ENCODE measurements at regions not wholly inside any gene's neighbourhood (a gene's known extent, or its start where the extent isn't known, plus 50 kb on each side); places are given as distances from the start of the nearest gene placed in this dataset.

DNA sequence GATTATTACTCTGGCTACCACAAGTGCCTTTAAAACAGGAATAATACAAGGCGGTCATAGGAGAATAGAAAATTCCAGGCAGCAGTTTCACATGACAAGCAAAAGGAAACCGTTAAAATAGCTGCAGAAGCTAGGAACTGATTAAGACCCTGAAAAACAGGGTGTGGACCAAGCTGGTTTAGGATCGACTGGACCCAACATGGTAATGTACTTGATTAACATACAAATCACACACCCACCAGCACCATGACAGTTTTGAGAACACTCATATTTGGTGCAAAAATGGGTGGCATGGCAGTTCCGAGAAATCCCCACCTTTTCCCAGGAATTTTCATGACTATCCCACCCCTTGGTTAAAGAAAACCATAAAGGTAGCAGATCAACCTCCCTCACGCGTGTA, 51.9 kb upstream of the TMEM163 start:
- Mint-ChIP-seq H3K4me3 (no peak overlapping the region), H3K27ac (no peak overlapping the region), H3K27me3 (peaks cover 5 to 7% of the 10 kb centered on the region in 2 donors), H3K9me3 (no peaks in the 10 kb centered on the region), H3K36me3 (no peaks in the 10 kb centered on the region), H3K4me1 (peaks cover 4 to 10% of the 10 kb centered on the region in 2 donors)
- no peak for DNase-seq
- no peak for ATAC-seq (replicated peaks)

DNA sequence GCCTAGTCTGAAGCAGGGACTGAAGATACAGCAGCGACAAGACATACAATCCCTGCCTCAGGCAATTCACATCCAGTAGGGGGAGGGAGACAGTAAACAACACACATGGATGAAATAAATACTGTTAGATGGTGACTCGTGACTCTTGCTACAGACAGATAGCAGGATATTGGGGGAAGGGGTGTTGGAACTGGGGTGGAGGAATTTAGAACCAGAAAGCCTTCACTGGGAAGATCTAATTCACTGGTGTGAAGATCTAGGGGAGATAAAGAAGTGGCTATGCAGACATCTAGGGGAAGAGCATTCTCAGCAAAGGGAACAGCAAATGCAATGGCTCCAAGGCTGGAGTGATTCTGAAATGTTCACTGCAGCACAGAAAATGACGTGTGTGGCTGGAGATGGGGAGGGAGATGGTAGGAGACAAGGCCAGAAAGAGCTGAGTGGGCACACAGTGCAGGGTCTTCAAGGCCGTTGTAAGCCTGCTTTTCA, 52.6 kb upstream of the TMEM163 start:
- H3K4me1 Mint-ChIP-seq: peaks cover 4 to 10% of the 10 kb centered on the region in 2 donors
- ATAC-seq (replicated peaks): no peak
- no peak for DNase-seq
- H3K27ac Mint-ChIP-seq: no peak overlapping the region
- H3K27me3 Mint-ChIP-seq: peaks cover 2 to 5% of the 10 kb centered on the region in 2 donors
- no peaks in the 10 kb centered on the region for H3K9me3 Mint-ChIP-seq
- H3K36me3 Mint-ChIP-seq: no peaks in the 10 kb centered on the region
- H3K4me3 Mint-ChIP-seq: no peak overlapping the region

DNA sequence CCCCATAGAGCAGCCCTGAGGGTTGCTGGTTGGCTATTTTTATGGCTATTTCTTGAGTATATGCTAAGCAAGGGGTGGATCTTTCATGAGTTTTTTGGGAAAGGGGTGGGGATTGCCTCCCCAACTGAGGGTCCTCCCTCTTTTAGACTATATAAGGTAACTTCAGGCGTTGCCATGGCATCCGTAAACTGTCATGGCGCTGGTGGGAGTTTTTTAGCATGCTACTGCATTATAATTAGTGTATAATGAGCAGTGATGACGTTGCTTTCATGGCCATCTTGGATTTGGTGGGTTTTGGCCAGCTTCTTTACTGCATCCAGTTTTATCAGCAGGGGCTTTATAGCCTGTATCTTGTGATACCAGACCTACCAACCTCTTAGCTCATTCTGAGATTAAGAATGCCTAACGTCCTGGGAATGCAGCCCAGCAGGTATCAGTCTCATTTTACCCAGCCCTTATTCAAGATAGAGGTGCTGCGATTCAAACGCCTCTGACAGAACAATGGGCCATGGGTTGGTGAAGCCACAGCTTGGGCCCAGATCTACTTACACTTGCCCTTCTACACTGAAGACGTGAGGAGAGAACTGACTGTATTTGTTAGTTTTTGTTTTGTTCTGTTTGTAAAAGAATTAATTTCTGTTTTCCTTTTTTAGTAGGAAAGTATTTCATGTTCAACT, 53.8 kb upstream of the TMEM163 start:
- peaks cover 4 to 10% of the 10 kb centered on the region in 2 donors for H3K4me1 Mint-ChIP-seq
- peaks cover 0 to 5% of the 10 kb centered on the region in 2 donors for H3K27me3 Mint-ChIP-seq
- no peak for DNase-seq
- H3K36me3 Mint-ChIP-seq: no peaks in the 10 kb centered on the region
- H3K4me3 Mint-ChIP-seq: no peak overlapping the region
- no peaks in the 10 kb centered on the region for H3K9me3 Mint-ChIP-seq
- H3K27ac Mint-ChIP-seq: no peak overlapping the region
- no peak for ATAC-seq (replicated peaks)

DNA sequence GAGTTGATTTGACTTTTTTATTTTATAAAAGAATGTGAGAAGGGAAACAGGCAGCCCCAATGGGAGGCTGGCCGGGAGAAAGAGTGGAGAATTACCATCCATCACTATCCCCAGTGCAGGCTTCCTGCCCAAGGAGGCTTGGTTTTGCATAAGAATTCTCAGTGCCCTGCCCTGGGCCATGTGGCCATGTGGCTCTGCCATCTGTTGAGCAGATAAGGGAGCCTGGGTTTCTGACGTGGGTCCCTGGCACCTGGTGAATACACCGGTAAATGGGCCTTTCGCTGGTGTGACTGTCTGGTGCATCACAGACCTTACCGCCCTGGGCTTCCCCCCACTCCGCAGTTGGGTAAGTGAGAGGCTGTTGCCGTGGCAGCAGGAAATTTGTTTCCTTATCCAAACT, 54.5 kb upstream of the TMEM163 start:
- H3K4me3 Mint-ChIP-seq: no peak overlapping the region
- H3K4me1 Mint-ChIP-seq: peaks cover 8 to 16% of the 10 kb centered on the region in 2 donors
- DNase-seq: no peak
- peaks cover 0 to 5% of the 10 kb centered on the region in 2 donors for H3K27me3 Mint-ChIP-seq
- H3K9me3 Mint-ChIP-seq: no peaks in the 10 kb centered on the region
- ATAC-seq (replicated peaks): peak; percentile 41 to 63
- H3K27ac Mint-ChIP-seq: no peak overlapping the region
- no peaks in the 10 kb centered on the region for H3K36me3 Mint-ChIP-seq

GRCh38 chr2:134773759-134774742, 55.3 kb upstream of the TMEM163 start:
- Mint-ChIP-seq H3K9me3 (no peaks in the 10 kb centered on the region), H3K27ac (no peak overlapping the region), H3K4me3 (no peak overlapping the region), H3K27me3 (peaks cover 0 to 5% of the 10 kb centered on the region in 2 donors), H3K4me1 (peaks cover 8 to 16% of the 10 kb centered on the region in 2 donors), H3K36me3 (no peaks in the 10 kb centered on the region)
- ATAC-seq (replicated peaks): no peak
- DNase-seq: no peak

DNA sequence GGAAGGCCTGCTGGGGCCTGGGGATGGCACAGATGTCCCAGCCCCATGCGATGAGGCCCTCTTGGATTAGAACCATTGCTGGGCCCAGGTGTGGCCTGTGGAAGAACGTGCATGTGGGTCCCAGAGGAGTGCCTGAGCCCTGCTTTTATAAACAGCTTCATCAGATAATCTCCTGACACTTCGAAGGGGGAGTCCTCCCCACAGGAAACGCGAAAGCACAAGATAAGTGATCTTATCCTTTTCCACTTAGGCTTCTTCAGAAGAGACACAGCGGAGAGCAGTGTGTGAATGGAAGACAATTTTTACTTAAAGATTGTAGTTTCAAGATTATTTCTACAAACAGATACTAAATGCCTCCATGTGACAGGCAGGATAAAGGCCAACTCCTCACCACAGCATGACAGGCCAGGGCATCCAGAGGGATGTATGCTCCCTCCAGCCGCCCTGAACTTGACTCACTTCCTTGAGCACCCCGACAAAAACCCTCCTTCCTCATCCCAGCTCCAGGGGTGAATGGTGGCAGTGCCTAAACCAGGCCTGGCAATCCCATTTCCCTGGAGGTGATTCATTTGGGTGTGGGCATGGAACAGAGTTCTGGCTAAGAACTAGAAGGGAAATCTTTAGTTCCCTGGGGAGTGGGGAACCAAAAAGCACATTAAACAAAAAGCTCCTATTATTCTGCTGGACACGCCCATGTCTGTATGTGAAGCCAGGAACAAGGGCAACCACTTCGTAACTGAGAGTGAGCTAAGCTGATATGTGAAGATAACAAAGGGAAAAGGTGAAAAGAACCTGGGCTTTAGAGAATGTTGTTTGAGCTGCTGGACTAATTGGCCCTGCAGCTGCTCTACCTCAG, 56.2 kb upstream of the TMEM163 start:
- Mint-ChIP-seq H3K36me3 (no peaks in the 10 kb centered on the region), H3K4me3 (no peak overlapping the region), H3K27me3 (peaks cover 0 to 5% of the 10 kb centered on the region in 2 donors), H3K9me3 (no peaks in the 10 kb centered on the region), H3K4me1 (peaks cover 8 to 16% of the 10 kb centered on the region in 2 donors), H3K27ac (no peak overlapping the region)
- no peak for ATAC-seq (replicated peaks)
- DNase-seq: no peak

GRCh38 chr2:134776836-134777235, 58.0 kb upstream of the TMEM163 start:
- ATAC-seq (replicated peaks) (no peak), DNase-seq (no peak)
- H3K9me3 Mint-ChIP-seq: no peaks in the 10 kb centered on the region
- no peaks in the 10 kb centered on the region for H3K36me3 Mint-ChIP-seq
- no peaks in the 10 kb centered on the region for H3K27me3 Mint-ChIP-seq
- peaks cover 8 to 16% of the 10 kb centered on the region in 2 donors for H3K4me1 Mint-ChIP-seq
- H3K4me3 Mint-ChIP-seq: no peak overlapping the region
- H3K27ac Mint-ChIP-seq: no peak overlapping the region

DNA sequence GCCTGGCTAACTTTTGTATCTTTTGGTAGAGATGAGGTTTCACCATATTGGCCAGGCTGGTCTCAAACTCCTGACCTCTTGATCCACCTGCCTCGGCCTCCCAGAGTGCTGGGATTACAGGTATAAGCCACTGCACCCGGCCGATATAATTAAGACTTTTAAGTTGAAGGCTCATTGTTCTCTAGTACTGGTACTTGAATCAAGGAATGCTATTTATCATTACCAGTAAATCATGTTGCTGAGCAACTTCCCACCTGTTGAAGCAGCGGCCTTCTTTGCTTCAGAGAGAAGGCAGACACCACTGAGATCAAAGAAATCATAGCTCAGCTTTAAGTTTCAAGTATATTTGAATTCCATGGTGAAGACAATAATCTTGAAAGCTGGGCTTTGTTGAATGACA, 58.8 kb upstream of the TMEM163 start:
- H3K27me3 Mint-ChIP-seq: peaks cover 0 to 4% of the 10 kb centered on the region in 2 donors
- H3K9me3 Mint-ChIP-seq: no peaks in the 10 kb centered on the region
- ATAC-seq (replicated peaks): no peak
- H3K4me3 Mint-ChIP-seq: no peak overlapping the region
- no peaks in the 10 kb centered on the region for H3K36me3 Mint-ChIP-seq
- no peak for DNase-seq
- H3K27ac Mint-ChIP-seq: peak overlapping the region; percentile 31
- H3K4me1 Mint-ChIP-seq: peaks cover 8 to 20% of the 10 kb centered on the region in 2 donors

- Mint-ChIP-seq H3K36me3 (no peaks in the 10 kb centered on the region), H3K4me3 (no peak overlapping the region), H3K4me1 (peaks cover 13 to 23% of the 10 kb centered on the region in 2 donors), H3K27ac (no peak overlapping the region), H3K27me3 (peaks cover 0 to 6% of the 10 kb centered on the region in 2 donors), H3K9me3 (no peaks in the 10 kb centered on the region)
- DNase-seq (no peak), ATAC-seq (replicated peaks) (peak in 1 of 2 donors; percentile 33)
Observed at GRCh38 chr2:134778372-134778771, 59.6 kb upstream of the TMEM163 start.

DNA sequence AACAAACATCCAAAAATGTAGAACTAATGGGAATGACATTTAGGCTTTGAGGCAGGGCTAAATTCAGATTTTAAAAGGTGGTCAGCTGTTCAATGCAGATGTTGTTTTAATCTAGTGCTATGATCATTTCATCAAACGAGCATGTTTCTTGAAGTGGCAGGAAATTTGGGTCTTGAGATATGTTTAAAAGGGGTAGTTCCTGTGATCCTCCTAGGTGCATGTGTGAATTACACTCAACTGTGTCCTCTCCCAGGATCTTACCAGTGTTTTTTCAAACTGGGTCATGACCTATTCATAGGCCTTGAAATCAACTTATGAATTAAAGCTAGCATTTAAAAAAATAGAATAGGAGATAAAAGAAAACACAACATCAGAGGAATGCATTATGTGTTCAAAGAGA, 57.4 kb upstream of the ACMSD start:
- ATAC-seq (replicated peaks) (no peak), DNase-seq (no peak)
- Mint-ChIP-seq H3K27ac (no peak overlapping the region), H3K4me1 (peaks cover 12 to 13% of the 10 kb centered on the region in 2 donors), H3K36me3 (no peaks in the 10 kb centered on the region), H3K4me3 (no peak overlapping the region), H3K27me3 (peaks cover 0 to 6% of the 10 kb centered on the region in 2 donors), H3K9me3 (no peaks in the 10 kb centered on the region)

GRCh38 chr2:134782107-134782506, 56.3 kb upstream of the ACMSD start:
- Mint-ChIP-seq H3K4me1 (peaks cover 12 to 13% of the 10 kb centered on the region in 2 donors), H3K27me3 (peaks cover 0 to 6% of the 10 kb centered on the region in 2 donors), H3K9me3 (peaks cover 0 to 2% of the 10 kb centered on the region in 2 donors), H3K36me3 (no peaks in the 10 kb centered on the region), H3K27ac (no peak overlapping the region), H3K4me3 (no peak overlapping the region)
- ATAC-seq (replicated peaks) (no peak), DNase-seq (no peak)

GRCh38 chr2:134782792-134783191, 55.6 kb upstream of the ACMSD start:
- no peak overlapping the region for H3K27ac Mint-ChIP-seq
- H3K9me3 Mint-ChIP-seq: peaks cover 0 to 2% of the 10 kb centered on the region in 2 donors
- no peaks in the 10 kb centered on the region for H3K36me3 Mint-ChIP-seq
- DNase-seq (no peak), ATAC-seq (replicated peaks) (peak; percentile 69 to 81)
- H3K4me1 Mint-ChIP-seq: peaks cover 12% of the 10 kb centered on the region in 2 donors
- peaks cover 0 to 6% of the 10 kb centered on the region in 2 donors for H3K27me3 Mint-ChIP-seq
- no peak overlapping the region for H3K4me3 Mint-ChIP-seq

- DNase-seq: no peak
- Mint-ChIP-seq H3K27ac (no peak overlapping the region), H3K36me3 (no peaks in the 10 kb centered on the region), H3K4me3 (no peak overlapping the region), H3K27me3 (peaks cover 0 to 6% of the 10 kb centered on the region in 2 donors), H3K4me1 (peaks cover 7 to 8% of the 10 kb centered on the region in 2 donors), H3K9me3 (peaks cover 0 to 2% of the 10 kb centered on the region in 2 donors)
- ATAC-seq (replicated peaks): no peak
Observed at GRCh38 chr2:134783912-134784311, 54.5 kb upstream of the ACMSD start.
